Neutrophil (primary cell): ENCODE measurements at regions not wholly inside any gene's neighbourhood (a gene's known extent, or its start where the extent isn't known, plus 50 kb on each side); places are given as distances from the start of the nearest gene placed in this dataset.

Experiments
- H3K27ac ChIP-seq: fragments of 200-600 bp; sonication (generic); 2 replicates; pipeline ENCODE4 v1.5.1; 2016; ENCODE audit warnings: mild to moderate bottlenecking, moderate library complexity
- H3K27me3 ChIP-seq: fragments of 200-600 bp; sonication (generic); 2 replicates; pipeline ENCODE4 v1.6.0; 2016; ENCODE audit warnings: mild to moderate bottlenecking
- H3K36me3 ChIP-seq: fragments of 200-600 bp; sonication (generic); 2 replicates; pipeline ENCODE4 v1.5.1; 2017
- H3K4me1 ChIP-seq, 2 experiments: fragments of 200-600 bp in 1 of 2; sonication (generic) in 1 of 2; 1 replicate in 1 of 2; 2 replicates in 1 of 2; pipeline versions ENCODE4 v1.5.1 to v1.6.1; 2013 to 2016; ENCODE audit warnings: low read depth in 1 of 2, low read length in 1 of 2, mild to moderate bottlenecking in 1 of 2, moderate library complexity in 1 of 2; ENCODE audit not compliant: control insufficient read depth in 1 of 2, insufficient read depth in 1 of 2
- H3K4me3 ChIP-seq, 2 experiments: fragments of 200-600 bp in 1 of 2; sonication (generic) in 1 of 2; 1 replicate in 1 of 2; 2 replicates in 1 of 2; pipeline ENCODE4 v1.5.1; 2013 to 2016; ENCODE audit warnings: low read depth in 1 of 2, low read length in 1 of 2, mild to moderate bottlenecking in 1 of 2, moderate library complexity in 1 of 2
- H3K9me3 ChIP-seq: fragments of 200-600 bp; sonication (generic); 2 replicates; pipeline ENCODE4 v1.5.1; 2016
- CTCF ChIP-seq: fragments of 200-600 bp; sonication (generic); IDR thresholded peaks from 2 replicates; pipeline ENCODE4 v1.5.1; 2016; ENCODE audit warnings: antibody characterized with exemption

- H3K4me1 ChIP-seq = no peaks in the 10 kb centered on the region
- H3K9me3 ChIP-seq = no peaks in the 10 kb centered on the region
- H3K27me3 ChIP-seq = no peaks in the 10 kb centered on the region
- TF ChIP-seq CTCF = no peak
- no peaks in the 10 kb centered on the region for H3K36me3 ChIP-seq
- H3K27ac ChIP-seq = no peak overlapping the region
- H3K4me3 ChIP-seq = no peak overlapping the region
Measured at GRCh38 chr7:13159467-13160184, 472.2 kb downstream of the ARL4A start.

- no peaks in the 10 kb centered on the region for H3K36me3 ChIP-seq
- H3K4me3 ChIP-seq = no peak overlapping the region
- no peaks in the 10 kb centered on the region for H3K27me3 ChIP-seq
Measured at GRCh38 chr7:13161125-13161524, 473.7 kb downstream of the ARL4A start.

GRCh38 chr7:13165854-13166253, 478.4 kb downstream of the ARL4A start:
- Histone ChIP-seq H3K36me3 (no peaks in the 10 kb centered on the region), H3K4me3 (no peak overlapping the region), H3K27me3 (no peaks in the 10 kb centered on the region), H3K9me3 (no peaks in the 10 kb centered on the region), H3K4me1 (no peaks in the 10 kb centered on the region), H3K27ac (no peak overlapping the region)
- no peak for TF ChIP-seq CTCF

More at GRCh38 chr7:13161125-13161524, 473.7 kb downstream of the ARL4A start:
- no peak for TF ChIP-seq CTCF
- Histone ChIP-seq H3K27ac (no peak overlapping the region), H3K4me1 (no peaks in the 10 kb centered on the region), H3K9me3 (no peaks in the 10 kb centered on the region)

- no peak for TF ChIP-seq CTCF
- no peaks in the 10 kb centered on the region for H3K36me3 ChIP-seq
- H3K4me3 ChIP-seq = no peak overlapping the region
- no peaks in the 10 kb centered on the region for H3K9me3 ChIP-seq
- no peaks in the 10 kb centered on the region for H3K4me1 ChIP-seq
- no peaks in the 10 kb centered on the region for H3K27me3 ChIP-seq
- no peak overlapping the region for H3K27ac ChIP-seq
Measured at GRCh38 chr7:13166801-13167200, 479.4 kb downstream of the ARL4A start.

- H3K9me3 ChIP-seq = no peaks in the 10 kb centered on the region
- TF ChIP-seq CTCF = no peak
- no peaks in the 10 kb centered on the region for H3K27me3 ChIP-seq
Measured at GRCh38 chr7:13169356-13169755, 481.9 kb downstream of the ARL4A start.

More at GRCh38 chr7:13169356-13169755, 481.9 kb downstream of the ARL4A start:
- no peak overlapping the region for H3K4me3 ChIP-seq
- H3K27ac ChIP-seq = no peak overlapping the region
- H3K36me3 ChIP-seq = no peaks in the 10 kb centered on the region
- no peaks in the 10 kb centered on the region for H3K4me1 ChIP-seq
